NB4 (cell line): ENCODE measurements at regions not wholly inside any gene's neighbourhood (a gene's known extent, or its start where the extent isn't known, plus 50 kb on each side); places are given as distances from the start of the nearest gene placed in this dataset.

Experiments used
- DNase-seq: peaks from one replicate; pipeline ENCODE4 v3.0.0; 2010; ENCODE audit warnings: low read depth
- H3K4me3 ChIP-seq: one replicate; pipeline ENCODE4 v1.5.1; 2011; ENCODE audit warnings: mild to moderate bottlenecking, low read depth, low read length, moderate library complexity
- CTCF ChIP-seq: IDR thresholded peaks from one replicate; pipeline ENCODE4 v1.5.1; 2012; ENCODE audit warnings: low read depth, low read length
- MYC ChIP-seq: IDR thresholded peaks from 2 replicates; pipeline ENCODE4 v1.6.1; 2011; ENCODE audit warnings: low read depth, low read length
- POLR2A ChIP-seq: IDR thresholded peaks from 2 replicates; pipeline ENCODE4 v1.6.1; 2011; ENCODE audit warnings: mild to moderate bottlenecking; ENCODE audit not compliant: insufficient read length; ENCODE audit errors: extremely low read depth
- TF ChIP-seq, protein P1 (sequence below): IDR thresholded peaks from 2 replicates; pipeline ENCODE4 v1.6.1; 2011; ENCODE audit warnings: low read depth, low read length

DNA sequence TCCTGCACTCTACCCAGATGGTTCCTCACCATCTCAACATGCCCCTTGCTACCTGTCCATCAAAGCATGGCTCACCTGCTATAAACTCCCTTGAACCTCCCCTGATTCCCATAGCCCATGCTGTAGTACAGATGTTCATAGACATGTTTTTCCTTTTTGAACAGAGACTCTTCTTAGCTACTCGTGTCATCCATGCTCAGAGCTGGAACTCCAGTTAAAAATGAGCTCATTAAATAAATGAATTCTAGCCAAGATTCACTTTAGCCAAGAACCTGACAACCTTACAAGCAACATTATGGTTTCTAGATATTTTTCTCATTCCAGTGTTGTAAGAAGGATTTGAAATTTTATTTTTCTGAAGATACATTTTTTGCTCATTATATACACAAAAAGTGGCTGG, 65.0 kb downstream of the SCG2 start:
- H3K4me3 ChIP-seq: no peak overlapping the region
- DNase-seq: no peak
- TF ChIP-seq MYC (no peak), CTCF (no peak), POLR2A (no peak)
- TF ChIP-seq, protein P1, sequence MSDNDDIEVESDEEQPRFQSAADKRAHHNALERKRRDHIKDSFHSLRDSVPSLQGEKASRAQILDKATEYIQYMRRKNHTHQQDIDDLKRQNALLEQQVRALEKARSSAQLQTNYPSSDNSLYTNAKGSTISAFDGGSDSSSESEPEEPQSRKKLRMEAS: no peak

DNA sequence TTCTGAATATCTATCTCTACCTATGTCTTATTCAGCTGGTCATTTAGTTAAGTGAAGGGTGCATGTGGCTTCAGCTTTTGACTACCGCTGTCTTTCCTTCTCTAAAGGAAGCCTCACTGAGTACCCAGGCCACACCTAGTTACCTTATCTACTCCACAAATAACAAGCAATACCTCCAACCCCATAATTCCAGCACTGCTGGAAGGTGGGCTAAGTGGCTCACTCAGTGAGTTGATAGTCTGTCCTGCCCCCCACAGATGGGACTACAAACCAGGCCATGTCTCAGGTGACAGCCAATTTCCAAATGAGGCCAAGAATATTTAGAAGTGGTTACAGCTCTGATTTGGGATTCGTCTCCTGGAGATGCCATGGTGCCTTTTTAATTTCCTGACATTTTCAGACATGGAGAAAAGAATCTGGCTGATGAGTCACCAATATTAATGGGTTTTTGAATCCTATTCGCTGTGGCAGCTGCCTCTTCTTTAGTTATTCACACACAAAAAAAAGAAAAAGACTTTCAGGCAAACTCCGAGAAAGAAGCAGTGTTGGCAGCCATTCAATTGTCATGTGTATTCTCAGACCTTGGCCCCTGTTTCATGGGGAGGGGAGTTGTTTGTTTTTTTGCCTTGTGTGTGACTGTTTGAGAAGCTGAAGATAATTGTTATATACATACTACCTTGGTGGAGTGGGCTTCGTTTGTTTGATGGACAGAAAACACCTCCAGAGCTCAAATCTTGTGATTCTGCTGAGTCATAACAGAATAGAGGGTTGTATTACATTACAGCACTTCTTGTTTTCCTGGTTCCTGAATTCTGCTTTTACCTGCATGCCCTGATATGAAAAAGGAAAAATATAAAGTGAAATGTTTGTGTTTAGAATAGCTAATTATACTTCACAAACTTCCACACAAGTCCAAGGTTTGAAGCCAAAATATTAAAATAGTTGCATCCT, 64.2 kb downstream of the SCG2 start:
- no peak overlapping the region for H3K4me3 ChIP-seq
- no peak for DNase-seq
- TF ChIP-seq POLR2A: no peak
- no peak for TF ChIP-seq CTCF
- TF ChIP-seq, protein P1: no peak
- TF ChIP-seq MYC: no peak

GRCh38 chr2:223538920-223539440, 63.2 kb downstream of the SCG2 start:
- TF ChIP-seq POLR2A (no peak), CTCF (no peak), MYC (no peak)
- TF ChIP-seq, protein P1: no peak
- no peak for DNase-seq
- no peak overlapping the region for H3K4me3 ChIP-seq

- no peak overlapping the region for H3K4me3 ChIP-seq
- no peak for TF ChIP-seq MYC
- no peak for DNase-seq
These were observed 60.6 kb downstream of the SCG2 start for GRCh38 chr2:223541546-223541945.

- TF ChIP-seq, protein P1: no peak
- TF ChIP-seq POLR2A (no peak), MYC (no peak), CTCF (no peak)
- no peak overlapping the region for H3K4me3 ChIP-seq
- DNase-seq: no peak
These were observed 59.7 kb downstream of the SCG2 start for GRCh38 chr2:223542501-223542900.

DNA sequence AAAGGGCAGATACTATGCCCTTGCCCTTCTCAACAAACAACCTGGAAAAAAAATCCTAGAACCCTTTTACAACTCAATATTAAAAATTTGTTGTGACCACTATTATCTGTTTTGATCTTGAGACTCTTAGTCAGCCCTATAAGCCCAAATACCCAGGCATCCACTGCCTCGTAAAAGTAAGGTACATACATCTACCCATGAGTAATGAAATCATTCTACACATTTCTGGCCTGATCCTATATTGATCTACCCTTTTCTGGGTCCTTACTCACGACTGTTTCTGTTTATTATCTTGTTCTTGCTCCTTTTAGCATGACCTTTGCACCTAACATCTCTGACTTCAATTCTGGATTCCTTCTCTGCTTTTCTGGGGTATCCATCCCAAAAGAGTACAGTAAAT, 56.8 kb downstream of the SCG2 start:
- no peak for DNase-seq
- no peak overlapping the region for H3K4me3 ChIP-seq
- TF ChIP-seq CTCF: no peak
- TF ChIP-seq POLR2A: no peak
- no peak for TF ChIP-seq MYC
- TF ChIP-seq, protein P1: no peak
